ENCODE measurements at regions not wholly inside any gene's neighbourhood (a gene's known extent, or its start where the extent isn't known, plus 50 kb on each side); places are given as distances from the start of the nearest gene placed in this dataset.
"Not testable (repeated sequence)": the region's sequence is repeated elsewhere in the genome, so short reads cannot be mapped to it uniquely, and the experiment has no call there.

DNA sequence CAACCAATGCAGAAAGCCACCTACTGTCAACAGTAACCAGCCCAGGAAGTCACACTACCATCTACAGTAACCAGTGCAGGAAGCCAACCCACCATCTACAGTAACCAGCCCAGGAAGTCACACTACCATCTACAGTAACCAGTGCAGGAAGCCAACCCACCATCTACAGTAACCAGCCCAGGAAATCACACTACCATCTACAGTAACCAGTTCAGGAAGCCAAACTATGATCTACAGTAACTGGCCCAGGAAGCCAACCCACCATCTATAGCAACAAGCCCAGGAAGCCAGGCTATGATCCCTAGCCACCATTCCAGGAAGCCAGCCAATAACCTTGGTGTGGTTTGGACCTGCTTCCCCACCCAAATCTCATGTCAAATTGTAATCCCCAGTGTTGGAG lies 97.4 kb upstream of the APCDD1 start:
- TF ChIP-seq, protein P1, sequence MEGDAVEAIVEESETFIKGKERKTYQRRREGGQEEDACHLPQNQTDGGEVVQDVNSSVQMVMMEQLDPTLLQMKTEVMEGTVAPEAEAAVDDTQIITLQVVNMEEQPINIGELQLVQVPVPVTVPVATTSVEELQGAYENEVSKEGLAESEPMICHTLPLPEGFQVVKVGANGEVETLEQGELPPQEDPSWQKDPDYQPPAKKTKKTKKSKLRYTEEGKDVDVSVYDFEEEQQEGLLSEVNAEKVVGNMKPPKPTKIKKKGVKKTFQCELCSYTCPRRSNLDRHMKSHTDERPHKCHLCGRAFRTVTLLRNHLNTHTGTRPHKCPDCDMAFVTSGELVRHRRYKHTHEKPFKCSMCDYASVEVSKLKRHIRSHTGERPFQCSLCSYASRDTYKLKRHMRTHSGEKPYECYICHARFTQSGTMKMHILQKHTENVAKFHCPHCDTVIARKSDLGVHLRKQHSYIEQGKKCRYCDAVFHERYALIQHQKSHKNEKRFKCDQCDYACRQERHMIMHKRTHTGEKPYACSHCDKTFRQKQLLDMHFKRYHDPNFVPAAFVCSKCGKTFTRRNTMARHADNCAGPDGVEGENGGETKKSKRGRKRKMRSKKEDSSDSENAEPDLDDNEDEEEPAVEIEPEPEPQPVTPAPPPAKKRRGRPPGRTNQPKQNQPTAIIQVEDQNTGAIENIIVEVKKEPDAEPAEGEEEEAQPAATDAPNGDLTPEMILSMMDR (IDR thresholded peaks at IDR 0.05; ENCODE audit: insufficient read depth, low read length) = not testable (repeated sequence)
- TF ChIP-seq POLR2AphosphoS5 (IDR thresholded peaks at IDR 0.05; ENCODE audit: low read depth) = not testable (repeated sequence)
- TF ChIP-seq, protein P2, sequence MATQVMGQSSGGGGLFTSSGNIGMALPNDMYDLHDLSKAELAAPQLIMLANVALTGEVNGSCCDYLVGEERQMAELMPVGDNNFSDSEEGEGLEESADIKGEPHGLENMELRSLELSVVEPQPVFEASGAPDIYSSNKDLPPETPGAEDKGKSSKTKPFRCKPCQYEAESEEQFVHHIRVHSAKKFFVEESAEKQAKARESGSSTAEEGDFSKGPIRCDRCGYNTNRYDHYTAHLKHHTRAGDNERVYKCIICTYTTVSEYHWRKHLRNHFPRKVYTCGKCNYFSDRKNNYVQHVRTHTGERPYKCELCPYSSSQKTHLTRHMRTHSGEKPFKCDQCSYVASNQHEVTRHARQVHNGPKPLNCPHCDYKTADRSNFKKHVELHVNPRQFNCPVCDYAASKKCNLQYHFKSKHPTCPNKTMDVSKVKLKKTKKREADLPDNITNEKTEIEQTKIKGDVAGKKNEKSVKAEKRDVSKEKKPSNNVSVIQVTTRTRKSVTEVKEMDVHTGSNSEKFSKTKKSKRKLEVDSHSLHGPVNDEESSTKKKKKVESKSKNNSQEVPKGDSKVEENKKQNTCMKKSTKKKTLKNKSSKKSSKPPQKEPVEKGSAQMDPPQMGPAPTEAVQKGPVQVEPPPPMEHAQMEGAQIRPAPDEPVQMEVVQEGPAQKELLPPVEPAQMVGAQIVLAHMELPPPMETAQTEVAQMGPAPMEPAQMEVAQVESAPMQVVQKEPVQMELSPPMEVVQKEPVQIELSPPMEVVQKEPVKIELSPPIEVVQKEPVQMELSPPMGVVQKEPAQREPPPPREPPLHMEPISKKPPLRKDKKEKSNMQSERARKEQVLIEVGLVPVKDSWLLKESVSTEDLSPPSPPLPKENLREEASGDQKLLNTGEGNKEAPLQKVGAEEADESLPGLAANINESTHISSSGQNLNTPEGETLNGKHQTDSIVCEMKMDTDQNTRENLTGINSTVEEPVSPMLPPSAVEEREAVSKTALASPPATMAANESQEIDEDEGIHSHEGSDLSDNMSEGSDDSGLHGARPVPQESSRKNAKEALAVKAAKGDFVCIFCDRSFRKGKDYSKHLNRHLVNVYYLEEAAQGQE (IDR thresholded peaks at IDR 0.05; ENCODE audit: insufficient replicate concordance, low read depth) = not testable (repeated sequence)

Data from HL-60 (cell line).